ENCODE measurements at regions not wholly inside any gene's neighbourhood (a gene's known extent, or its start where the extent isn't known, plus 50 kb on each side); places are given as distances from the start of the nearest gene placed in this dataset.

DNA sequence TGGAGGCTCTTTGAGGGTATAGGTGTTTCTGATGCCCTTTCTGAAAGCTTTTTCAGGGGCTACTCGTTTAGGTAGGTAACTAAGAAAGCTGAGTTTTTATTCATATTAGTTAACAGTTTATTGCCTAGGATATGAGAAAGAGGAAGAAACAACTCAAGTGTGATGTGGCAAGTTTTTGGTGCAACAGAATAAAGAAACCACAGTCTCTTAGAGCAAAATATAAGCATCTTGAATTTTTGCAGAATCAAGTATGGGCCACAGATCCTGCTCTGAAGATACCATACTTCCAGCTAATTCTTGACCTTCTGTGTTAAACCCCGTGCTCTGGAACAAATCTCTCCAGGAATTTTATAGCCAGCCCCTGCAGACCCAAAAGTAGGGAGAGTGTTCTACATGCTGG lies 147.7 kb upstream of the SLC1A4 start:
- Mint-ChIP-seq H3K9me3 (no peaks in the 10 kb centered on the region), H3K4me1 (peaks cover 16% of the 10 kb centered on the region), H3K27me3 (peaks cover 5% of the 10 kb centered on the region), H3K27ac (no peak overlapping the region), H3K4me3 (no peak overlapping the region), H3K36me3 (ENCODE audit: low read depth) (no peaks in the 10 kb centered on the region)
- intact Hi-C loops (cut with micrococcal nuclease): no loop called here
- DNase-seq: no peak

DNA sequence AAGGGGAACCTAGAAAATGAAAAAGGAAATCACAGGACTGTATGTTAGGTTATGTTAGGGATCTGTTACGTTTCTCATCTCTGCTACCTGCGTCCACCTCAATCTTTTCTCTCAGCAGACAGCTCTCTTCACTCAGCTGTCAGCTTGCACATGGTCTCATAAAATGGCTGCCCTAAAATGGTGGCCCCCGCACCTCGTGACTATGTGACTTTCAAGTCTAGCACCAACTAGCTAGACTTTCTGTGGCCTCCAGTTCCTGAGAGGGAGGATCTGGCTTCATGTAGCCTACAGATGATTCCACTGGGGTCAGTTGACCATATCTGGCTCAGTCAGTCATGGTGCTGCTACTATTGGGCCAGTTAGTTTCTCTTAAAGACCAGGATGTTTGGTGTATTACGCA lies 147.2 kb upstream of the SLC1A4 start:
- Mint-ChIP-seq H3K4me1 (peaks cover 16% of the 10 kb centered on the region), H3K4me3 (no peak overlapping the region), H3K9me3 (no peaks in the 10 kb centered on the region), H3K27me3 (peaks cover 5% of the 10 kb centered on the region), H3K36me3 (ENCODE audit: low read depth) (no peaks in the 10 kb centered on the region), H3K27ac (no peak overlapping the region)
- intact Hi-C loops (cut with micrococcal nuclease): no loop called here
- no peak for DNase-seq

DNA sequence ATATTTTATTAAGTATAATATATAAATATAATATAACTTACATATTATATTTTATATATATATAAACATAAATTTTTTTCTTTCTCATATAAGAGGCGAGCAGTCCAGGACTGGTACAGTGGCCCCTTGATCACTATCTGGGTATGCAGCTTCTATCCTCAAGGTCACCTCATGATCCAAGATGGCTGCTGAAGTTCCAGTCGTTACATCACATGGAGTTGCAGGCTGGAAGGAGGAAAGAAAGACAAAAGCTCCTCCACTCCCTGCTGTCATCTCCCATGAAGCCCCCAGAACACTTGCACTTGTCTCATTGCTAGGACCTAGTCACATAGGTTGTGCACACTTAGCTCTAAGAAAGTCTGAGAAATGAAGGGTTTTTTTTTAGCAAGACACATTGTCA lies 145.1 kb upstream of the SLC1A4 start:
- no peak for DNase-seq
- Mint-ChIP-seq H3K9me3 (no peaks in the 10 kb centered on the region), H3K4me1 (peaks cover 15% of the 10 kb centered on the region), H3K27ac (no peak overlapping the region), H3K27me3 (peaks cover 7% of the 10 kb centered on the region), H3K36me3 (ENCODE audit: low read depth) (no peaks in the 10 kb centered on the region), H3K4me3 (no peak overlapping the region)
- intact Hi-C loops (cut with micrococcal nuclease): no loop called here

DNA sequence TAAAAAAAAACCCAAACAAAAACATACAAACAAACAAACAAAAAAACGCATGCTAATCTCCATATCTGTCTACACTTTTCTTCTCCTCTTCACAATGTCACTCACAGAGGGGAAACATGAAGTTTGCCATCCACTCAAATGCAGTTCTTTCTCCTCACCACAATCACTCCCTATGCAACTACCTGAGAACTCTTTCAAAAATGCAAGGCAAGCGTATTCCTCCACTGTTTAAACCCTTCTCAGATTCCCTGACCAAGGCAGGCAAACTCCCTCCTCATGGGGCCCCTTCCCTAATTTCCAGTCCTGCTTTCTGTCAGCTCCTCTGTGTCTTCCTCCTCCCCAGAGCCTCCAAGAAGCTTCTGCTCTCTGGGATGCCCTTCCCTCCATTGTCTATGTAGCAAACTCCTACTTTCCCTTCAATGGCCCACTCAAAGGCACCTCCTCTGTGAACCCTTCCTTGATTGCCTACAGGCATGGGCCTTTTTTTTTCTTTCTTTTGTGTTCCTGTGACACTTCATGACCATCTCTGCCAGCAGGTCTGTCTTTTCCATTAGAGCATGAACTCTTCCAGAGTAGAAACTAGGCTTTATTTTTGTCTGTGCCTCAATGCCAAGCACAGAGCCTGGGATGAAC lies 143.8 kb upstream of the SLC1A4 start:
- no peak for DNase-seq
- H3K36me3 Mint-ChIP-seq (ENCODE audit: low read depth): no peaks in the 10 kb centered on the region
- no peak overlapping the region for H3K4me3 Mint-ChIP-seq
- peaks cover 7% of the 10 kb centered on the region for H3K27me3 Mint-ChIP-seq
- peaks cover 8% of the 10 kb centered on the region for H3K4me1 Mint-ChIP-seq
- H3K27ac Mint-ChIP-seq: no peak overlapping the region
- H3K9me3 Mint-ChIP-seq: no peaks in the 10 kb centered on the region
- intact Hi-C loops (cut with micrococcal nuclease): no loop called here

DNA sequence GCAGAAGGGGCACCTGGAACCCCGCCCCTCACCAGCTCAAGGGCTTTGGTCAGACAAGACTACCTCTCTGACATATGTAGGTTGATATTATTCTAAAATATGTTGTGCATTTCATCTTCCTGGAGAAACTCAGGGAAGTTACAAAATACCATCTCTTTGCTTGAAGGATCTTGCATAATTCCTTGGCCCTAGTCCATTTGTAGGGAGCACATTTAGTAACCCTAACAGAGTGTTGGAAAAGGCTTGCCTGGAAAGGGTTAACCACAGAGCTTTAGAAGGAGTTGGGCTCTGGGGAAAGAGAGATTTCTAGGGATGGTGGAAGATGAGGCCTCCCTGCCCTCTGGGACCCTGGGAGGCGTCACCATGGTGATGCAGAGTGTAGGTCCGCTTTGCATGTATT lies 143.0 kb upstream of the SLC1A4 start:
- Mint-ChIP-seq H3K4me3 (no peak overlapping the region), H3K27me3 (peaks cover 7% of the 10 kb centered on the region), H3K9me3 (no peaks in the 10 kb centered on the region), H3K4me1 (peaks cover 8% of the 10 kb centered on the region), H3K36me3 (ENCODE audit: low read depth) (no peaks in the 10 kb centered on the region), H3K27ac (no peak overlapping the region)
- no peak for DNase-seq
- intact Hi-C loops (cut with micrococcal nuclease): no loop called here

DNA sequence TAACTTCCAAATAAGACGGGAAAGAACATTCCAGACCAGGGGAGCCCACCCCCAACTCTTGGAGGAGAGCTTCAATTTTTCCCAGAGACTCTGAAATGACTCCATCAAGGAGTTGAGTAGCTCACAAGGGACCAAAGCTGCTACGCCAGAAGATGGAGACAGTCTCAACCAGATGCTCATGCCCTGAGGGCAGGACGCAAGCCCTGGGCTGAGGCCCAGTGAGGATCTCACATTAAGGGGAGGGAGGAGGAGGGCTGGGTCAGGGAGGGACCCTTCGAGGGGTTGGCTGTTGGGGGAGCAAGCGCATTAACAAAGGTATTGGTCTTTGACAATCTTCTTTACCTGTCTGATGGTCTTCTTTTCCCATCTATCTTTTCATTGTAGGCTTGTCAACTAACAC lies 141.3 kb upstream of the SLC1A4 start:
- no peak overlapping the region for H3K27ac Mint-ChIP-seq
- DNase-seq: no peak
- H3K36me3 Mint-ChIP-seq (ENCODE audit: low read depth): no peaks in the 10 kb centered on the region
- H3K9me3 Mint-ChIP-seq: no peaks in the 10 kb centered on the region
- peaks cover 3% of the 10 kb centered on the region for H3K4me1 Mint-ChIP-seq
- intact Hi-C loops (cut with micrococcal nuclease): no loop called here
- H3K4me3 Mint-ChIP-seq: no peak overlapping the region
- H3K27me3 Mint-ChIP-seq: peaks cover 7% of the 10 kb centered on the region

DNA sequence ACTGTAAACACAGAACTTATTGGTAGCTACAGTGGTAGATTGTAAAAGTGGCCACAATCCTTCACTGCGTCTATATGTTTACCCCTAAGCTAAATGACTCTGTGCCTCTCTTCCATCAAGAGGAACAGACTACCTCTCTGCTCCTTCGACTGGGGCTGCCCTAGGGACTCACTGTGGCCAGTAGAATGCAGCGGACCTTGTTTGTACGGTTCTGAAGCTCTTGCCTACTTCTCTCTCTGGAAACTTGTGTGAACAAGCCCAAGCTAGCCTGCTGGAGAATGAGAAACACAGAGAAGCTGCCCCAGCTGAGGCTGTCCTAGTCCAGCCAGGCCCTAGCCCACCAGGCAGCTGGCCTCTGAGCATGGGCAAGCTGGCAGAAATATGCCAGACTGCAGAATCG lies 140.8 kb upstream of the SLC1A4 start:
- H3K27me3 Mint-ChIP-seq: peaks cover 7% of the 10 kb centered on the region
- no peaks in the 10 kb centered on the region for H3K9me3 Mint-ChIP-seq
- H3K36me3 Mint-ChIP-seq (ENCODE audit: low read depth): no peaks in the 10 kb centered on the region
- no peak overlapping the region for H3K27ac Mint-ChIP-seq
- intact Hi-C loops (cut with micrococcal nuclease): no loop called here
- DNase-seq: no peak
- peaks cover 6% of the 10 kb centered on the region for H3K4me1 Mint-ChIP-seq
- H3K4me3 Mint-ChIP-seq: no peak overlapping the region

DNA sequence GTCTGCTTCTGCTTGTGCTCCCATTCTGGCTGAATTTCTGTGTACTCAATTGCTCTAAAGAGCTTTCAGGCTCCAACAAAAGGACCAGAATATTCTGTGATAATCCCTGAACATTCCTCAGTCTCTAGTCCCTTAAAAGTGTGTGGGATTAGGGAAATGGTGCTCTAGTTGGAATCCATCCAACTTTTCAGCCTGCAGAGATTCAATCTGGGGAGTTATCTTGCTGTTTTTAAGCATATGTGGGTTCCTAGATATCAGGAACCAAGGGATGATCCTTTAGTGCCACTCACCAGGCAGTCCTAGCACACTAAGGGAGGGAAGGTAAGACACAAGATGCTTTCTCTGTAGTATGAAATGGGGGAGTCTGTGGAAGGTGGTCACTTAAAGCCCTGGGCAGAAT lies 140.3 kb upstream of the SLC1A4 start:
- Mint-ChIP-seq H3K36me3 (ENCODE audit: low read depth) (no peaks in the 10 kb centered on the region), H3K9me3 (no peaks in the 10 kb centered on the region), H3K27ac (no peak overlapping the region), H3K4me1 (peaks cover 8% of the 10 kb centered on the region), H3K27me3 (peaks cover 7% of the 10 kb centered on the region), H3K4me3 (no peak overlapping the region)
- intact Hi-C loops (cut with micrococcal nuclease): no loop called here
- DNase-seq: no peak

DNA sequence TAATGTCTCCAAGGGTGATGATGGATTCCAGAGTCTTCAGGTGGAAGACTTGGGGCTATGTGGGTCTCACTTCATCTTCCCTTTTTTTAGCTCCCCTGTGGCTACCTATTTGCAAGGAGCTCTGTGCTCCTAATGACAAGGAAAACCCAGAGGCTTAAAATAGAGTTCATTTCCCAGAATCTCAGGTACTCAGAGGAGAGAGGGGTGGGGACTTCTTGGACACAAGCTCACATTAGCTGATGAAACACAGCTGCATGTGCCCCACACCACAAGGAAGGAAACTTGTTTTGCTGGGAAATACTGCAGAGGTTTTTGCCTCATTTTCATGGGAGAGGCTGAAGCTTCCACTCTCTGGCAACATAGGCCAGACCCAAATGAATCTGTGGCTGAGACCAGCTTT lies 138.6 kb upstream of the SLC1A4 start:
- no peak for DNase-seq
- peaks cover 2% of the 10 kb centered on the region for H3K27me3 Mint-ChIP-seq
- H3K27ac Mint-ChIP-seq: no peak overlapping the region
- intact Hi-C loops (cut with micrococcal nuclease): no loop called here
- H3K4me1 Mint-ChIP-seq: peaks cover 17% of the 10 kb centered on the region
- H3K36me3 Mint-ChIP-seq (ENCODE audit: low read depth): no peaks in the 10 kb centered on the region
- no peaks in the 10 kb centered on the region for H3K9me3 Mint-ChIP-seq
- no peak overlapping the region for H3K4me3 Mint-ChIP-seq

DNA sequence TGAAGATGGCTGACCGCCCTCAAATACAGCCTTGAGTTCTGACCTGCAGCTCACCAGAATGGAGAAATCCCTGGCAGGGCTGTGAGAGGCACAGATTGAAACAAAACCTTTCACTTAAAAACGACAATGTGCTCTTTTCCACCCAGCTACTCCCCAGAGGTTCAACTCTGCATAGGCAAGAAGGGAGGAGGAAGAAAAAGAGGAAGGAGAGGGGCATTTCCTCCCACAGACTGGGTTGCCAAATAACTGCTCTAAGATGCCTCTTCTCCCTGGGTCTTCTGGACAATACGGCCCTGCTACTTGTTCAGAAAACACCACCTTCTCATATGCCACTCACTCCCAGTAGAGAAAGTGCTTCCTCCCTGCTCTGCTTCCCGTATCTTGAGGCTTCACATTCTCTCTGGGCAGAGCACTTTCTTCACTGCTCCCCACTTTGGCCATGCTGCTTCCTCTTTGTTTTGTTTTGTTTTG lies 136.4 kb upstream of the SLC1A4 start:
- H3K4me3 Mint-ChIP-seq: no peak overlapping the region
- DNase-seq: no peak
- H3K9me3 Mint-ChIP-seq: no peaks in the 10 kb centered on the region
- H3K36me3 Mint-ChIP-seq (ENCODE audit: low read depth): no peaks in the 10 kb centered on the region
- peaks cover 17% of the 10 kb centered on the region for H3K4me1 Mint-ChIP-seq
- H3K27me3 Mint-ChIP-seq: peaks cover 4% of the 10 kb centered on the region
- peak overlapping the region; percentile 30 for H3K27ac Mint-ChIP-seq
- intact Hi-C loops (cut with micrococcal nuclease): no loop called here

DNA sequence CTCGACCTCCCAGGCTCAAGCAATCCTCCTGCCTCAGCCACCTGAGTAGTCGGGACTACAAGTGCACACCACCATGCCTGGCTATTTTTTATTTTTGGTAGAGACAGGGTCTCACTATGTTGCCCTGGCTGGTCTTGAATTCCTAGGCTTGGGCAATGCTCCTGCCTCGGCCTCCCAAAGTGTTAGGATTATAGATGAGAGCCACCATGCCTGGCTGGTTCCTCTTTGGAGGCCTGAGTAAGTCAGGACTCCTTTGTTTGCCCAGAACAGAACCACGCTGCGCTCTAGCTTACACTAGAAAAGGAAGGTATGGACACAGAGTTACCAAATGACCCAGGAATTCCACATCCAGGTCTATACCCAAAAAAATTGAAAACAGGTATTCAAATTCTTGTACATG lies 135.9 kb upstream of the SLC1A4 start:
- Mint-ChIP-seq H3K9me3 (no peaks in the 10 kb centered on the region), H3K27me3 (peaks cover 5% of the 10 kb centered on the region), H3K36me3 (ENCODE audit: low read depth) (no peaks in the 10 kb centered on the region), H3K4me1 (peaks cover 17% of the 10 kb centered on the region), H3K27ac (no peak overlapping the region), H3K4me3 (no peak overlapping the region)
- DNase-seq: no peak
- intact Hi-C loops (cut with micrococcal nuclease): no loop called here

DNA sequence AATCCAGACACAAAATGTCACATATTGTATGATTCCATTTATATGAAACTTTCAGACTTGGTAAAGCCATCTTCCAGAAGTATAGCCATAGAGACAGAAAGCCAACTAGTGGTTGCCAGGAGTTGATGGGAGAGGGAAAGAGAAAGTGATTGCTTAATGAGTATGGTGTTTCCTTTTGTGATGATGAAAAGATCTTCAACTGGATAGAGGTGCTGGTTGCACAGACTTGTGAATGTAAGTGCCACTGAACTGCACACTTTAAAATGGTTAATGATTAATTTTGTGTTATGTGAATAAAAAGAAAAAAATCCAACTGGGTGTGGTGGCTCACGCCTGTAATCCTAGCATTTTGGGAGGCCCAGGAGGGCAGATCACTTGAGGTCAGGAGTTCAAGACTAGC lies 135.3 kb upstream of the SLC1A4 start:
- no peak overlapping the region for H3K4me3 Mint-ChIP-seq
- H3K4me1 Mint-ChIP-seq: peaks cover 17% of the 10 kb centered on the region
- H3K27me3 Mint-ChIP-seq: peaks cover 4% of the 10 kb centered on the region
- H3K27ac Mint-ChIP-seq: no peak overlapping the region
- intact Hi-C loops (cut with micrococcal nuclease): no loop called here
- H3K36me3 Mint-ChIP-seq (ENCODE audit: low read depth): no peaks in the 10 kb centered on the region
- no peak for DNase-seq
- no peaks in the 10 kb centered on the region for H3K9me3 Mint-ChIP-seq

DNA sequence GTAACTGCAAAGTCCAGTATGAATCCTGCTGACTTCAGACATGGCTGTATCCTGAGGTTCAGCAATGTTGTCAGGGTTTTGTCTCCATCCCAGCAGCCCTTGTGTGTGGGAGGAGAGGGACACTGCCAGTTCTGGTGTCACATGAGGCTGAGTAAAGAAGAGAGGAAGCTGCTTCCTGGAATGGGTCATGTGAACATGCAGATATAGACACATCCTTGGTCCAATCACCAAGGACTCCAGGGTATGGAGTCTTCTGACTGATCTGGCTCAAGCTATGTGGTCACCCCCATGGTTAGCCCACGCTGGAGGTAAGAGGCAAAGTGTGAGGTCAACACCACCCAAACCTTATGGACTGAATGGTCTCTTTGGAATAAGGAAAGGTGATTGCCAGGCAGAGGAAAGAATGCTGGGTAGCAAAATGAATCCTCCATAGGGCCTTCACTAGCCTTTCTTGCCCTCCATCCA lies 134.4 kb upstream of the SLC1A4 start:
- Mint-ChIP-seq H3K9me3 (no peaks in the 10 kb centered on the region), H3K4me1 (peaks cover 17% of the 10 kb centered on the region), H3K27ac (no peak overlapping the region), H3K27me3 (peaks cover 4% of the 10 kb centered on the region), H3K4me3 (no peak overlapping the region), H3K36me3 (ENCODE audit: low read depth) (no peaks in the 10 kb centered on the region)
- DNase-seq: peak; percentile 61
- intact Hi-C loops (cut with micrococcal nuclease): no loop called here

DNA sequence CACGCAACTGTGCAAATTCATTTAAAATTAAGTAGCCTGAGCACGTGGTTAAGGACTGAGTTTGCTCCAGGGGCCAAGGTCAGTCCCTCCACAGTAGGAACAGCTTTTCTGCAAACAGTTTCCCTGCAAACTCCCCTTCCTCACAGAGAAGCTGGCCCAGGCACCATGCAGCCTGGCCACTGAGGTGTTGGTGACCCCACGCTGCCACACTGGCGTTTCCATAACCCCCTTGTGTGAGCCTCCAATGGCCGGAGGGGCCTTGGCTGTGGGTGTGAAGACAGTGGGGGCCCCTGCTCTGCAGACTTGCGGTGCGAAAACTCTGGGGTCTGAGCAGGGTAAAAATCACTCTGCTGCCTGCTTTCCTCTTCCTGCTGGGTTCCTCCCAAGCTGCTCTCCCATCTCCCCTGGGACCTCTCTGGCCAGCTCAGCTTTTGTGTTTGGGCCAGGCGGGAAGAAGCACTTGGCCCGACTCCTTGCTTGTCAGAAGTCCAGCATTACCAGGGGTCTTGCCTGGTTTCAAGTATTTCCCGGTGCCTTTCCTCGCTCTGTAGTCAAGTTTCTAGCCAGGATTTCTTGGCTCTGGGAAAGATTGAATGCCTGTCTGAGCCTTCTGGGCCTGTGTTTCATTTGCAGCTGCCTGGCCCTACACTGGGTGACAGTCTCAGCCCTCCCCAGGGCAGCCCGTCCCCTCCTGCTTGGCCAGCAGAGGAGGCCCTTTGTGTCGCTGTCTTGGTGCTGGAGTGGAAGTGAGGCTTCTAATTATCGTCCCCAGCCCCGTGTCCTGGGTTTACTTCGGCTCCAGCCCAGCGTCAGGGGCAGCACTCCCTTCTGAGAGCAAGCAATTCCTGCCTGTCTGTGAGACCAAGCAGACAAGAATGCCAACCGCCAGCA lies 131.4 kb upstream of the SLC1A4 start:
- intact Hi-C loops (cut with micrococcal nuclease): no loop called here
- H3K27me3 Mint-ChIP-seq: peaks cover 4% of the 10 kb centered on the region
- H3K4me1 Mint-ChIP-seq: peaks cover 14% of the 10 kb centered on the region
- H3K36me3 Mint-ChIP-seq (ENCODE audit: low read depth): no peaks in the 10 kb centered on the region
- no peak overlapping the region for H3K4me3 Mint-ChIP-seq
- H3K9me3 Mint-ChIP-seq: no peaks in the 10 kb centered on the region
- no peak overlapping the region for H3K27ac Mint-ChIP-seq
- DNase-seq: no peak
